Activated CD8-positive, alpha-beta T cell treated with anti-CD3 and anti-CD28 coated beads for 36 hours (primary cell): ENCODE measurements at regions not wholly inside any gene's neighbourhood (a gene's known extent, or its start where the extent isn't known, plus 50 kb on each side); places are given as distances from the start of the nearest gene placed in this dataset.

Experiments
- ATAC-seq: fragments of 200-7000 bp; cut with Tn5 transposase; one replicate; pipeline ENCODE4 v1.10.0; 2021; ENCODE audit warnings: mild to moderate bottlenecking, moderate library complexity
- CTCF ChIA-PET: fragments of 350-600 bp; sonication (Branson Sonifier 250); formaldehyde crosslinking; loops from one replicate; lab custom pipeline; 2021; ENCODE audit warnings: antibody characterized with exemption; lab: Charles Lee
- POLR2A ChIA-PET: fragments of 350-600 bp; sonication (Branson Sonifier 250); formaldehyde crosslinking; loops from one replicate; lab custom pipeline; 2021; ENCODE audit warnings: antibody characterized with exemption; lab: Charles Lee
- DNase-seq: peaks from one replicate; pipeline ENCODE4 v3.0.0-alpha.2; 2020
- H3K27ac Mint-ChIP-seq: one replicate; pipeline ENCODE4 v1.8.0; 2021; ENCODE audit warnings: mild to moderate bottlenecking, mixed read lengths
- H3K27me3 Mint-ChIP-seq: one replicate; pipeline ENCODE4 v1.8.0; 2021; ENCODE audit warnings: mixed read lengths
- H3K36me3 Mint-ChIP-seq: one replicate; pipeline ENCODE4 v1.8.0; 2021; ENCODE audit warnings: low read depth, mixed read lengths
- H3K4me1 Mint-ChIP-seq: one replicate; pipeline ENCODE4 v1.8.0; 2021; ENCODE audit warnings: low read depth, mixed read lengths
- H3K4me3 Mint-ChIP-seq: one replicate; pipeline ENCODE4 v1.8.0; 2021; ENCODE audit warnings: mild to moderate bottlenecking, moderate library complexity, mixed read lengths
- H3K9me3 Mint-ChIP-seq: one replicate; pipeline ENCODE4 v1.8.0; 2021; ENCODE audit warnings: mixed read lengths
- CTCF ChIP-seq: fragments of 200-600 bp; IDR thresholded peaks from one replicate; pipeline ENCODE4 v1.8.0; 2022; ENCODE audit warnings: antibody characterized with exemption, mild to moderate bottlenecking
- intact Hi-C: fragments of 100-400 bp; cut with micrococcal nuclease; formaldehyde crosslinking; loops from one replicate; pipeline ENCODE4 v1.10.0; 2022

- no peak overlapping the region for H3K27ac Mint-ChIP-seq
- no peak for TF ChIP-seq CTCF
Observed at GRCh38 chr2:2640371-2640770, 309.3 kb upstream of the MYT1L start.

GRCh38 chr2:2639251-2640139, 308.4 kb upstream of the MYT1L start:
- Mint-ChIP-seq H3K4me3 (no peak overlapping the region), H3K36me3 (no peaks in the 10 kb centered on the region), H3K27ac (no peak overlapping the region), H3K9me3 (peaks cover 2% of the 10 kb centered on the region), H3K4me1 (peaks cover 8% of the 10 kb centered on the region), H3K27me3 (no peaks in the 10 kb centered on the region)
- ATAC-seq (no peak), DNase-seq (no peak)
- no peak for TF ChIP-seq CTCF
- intact Hi-C loops = no loop called here
- ChIA-PET POLR2A (no interaction called here), CTCF (no interaction called here)

More at GRCh38 chr2:2640371-2640770, 309.3 kb upstream of the MYT1L start:
- Mint-ChIP-seq H3K27me3 (no peaks in the 10 kb centered on the region), H3K4me1 (peaks cover 11% of the 10 kb centered on the region), H3K36me3 (no peaks in the 10 kb centered on the region), H3K9me3 (peaks cover 2% of the 10 kb centered on the region), H3K4me3 (no peak overlapping the region)
- intact Hi-C loops = no loop called here
- POLR2A ChIA-PET = no interaction called here
- no peak for ATAC-seq
- DNase-seq = no peak
- CTCF ChIA-PET = no interaction called here

- CTCF ChIA-PET = no interaction called here
- no peaks in the 10 kb centered on the region for H3K27me3 Mint-ChIP-seq
- H3K4me1 Mint-ChIP-seq = peaks cover 2% of the 10 kb centered on the region
- no peak overlapping the region for H3K27ac Mint-ChIP-seq
- H3K4me3 Mint-ChIP-seq = no peak overlapping the region
- DNase-seq (no peak), ATAC-seq (no peak)
- POLR2A ChIA-PET = no interaction called here
- H3K9me3 Mint-ChIP-seq = no peaks in the 10 kb centered on the region
- no peaks in the 10 kb centered on the region for H3K36me3 Mint-ChIP-seq
- no peak for TF ChIP-seq CTCF
- intact Hi-C loops = no loop called here
Observed at GRCh38 chr2:2638547-2639220, 307.6 kb upstream of the MYT1L start.

GRCh38 chr2:2636813-2637212, 305.7 kb upstream of the MYT1L start:
- ChIA-PET POLR2A (no interaction called here), CTCF (no interaction called here)
- H3K9me3 Mint-ChIP-seq = no peaks in the 10 kb centered on the region
- H3K4me1 Mint-ChIP-seq = peaks cover 2% of the 10 kb centered on the region
- no peaks in the 10 kb centered on the region for H3K27me3 Mint-ChIP-seq
- ATAC-seq (no peak), DNase-seq (no peak)
- TF ChIP-seq CTCF = no peak
- H3K4me3 Mint-ChIP-seq = no peak overlapping the region
- intact Hi-C loops = no loop called here
- no peaks in the 10 kb centered on the region for H3K36me3 Mint-ChIP-seq
- no peak overlapping the region for H3K27ac Mint-ChIP-seq

GRCh38 chr2:2635025-2635528, 304.0 kb upstream of the MYT1L start:
- H3K4me3 Mint-ChIP-seq = no peak overlapping the region
- H3K36me3 Mint-ChIP-seq = no peaks in the 10 kb centered on the region
- ATAC-seq (no peak), DNase-seq (no peak)
- intact Hi-C loops = no loop called here
- ChIA-PET POLR2A (no interaction called here), CTCF (no interaction called here)
- no peak overlapping the region for H3K27ac Mint-ChIP-seq
- no peaks in the 10 kb centered on the region for H3K9me3 Mint-ChIP-seq
- no peak for TF ChIP-seq CTCF
- H3K4me1 Mint-ChIP-seq = no peaks in the 10 kb centered on the region
- H3K27me3 Mint-ChIP-seq = no peaks in the 10 kb centered on the region
